ENCODE measurements at regions not wholly inside any gene's neighbourhood (a gene's known extent, or its start where the extent isn't known, plus 50 kb on each side); places are given as distances from the start of the nearest gene placed in this dataset.

DNA sequence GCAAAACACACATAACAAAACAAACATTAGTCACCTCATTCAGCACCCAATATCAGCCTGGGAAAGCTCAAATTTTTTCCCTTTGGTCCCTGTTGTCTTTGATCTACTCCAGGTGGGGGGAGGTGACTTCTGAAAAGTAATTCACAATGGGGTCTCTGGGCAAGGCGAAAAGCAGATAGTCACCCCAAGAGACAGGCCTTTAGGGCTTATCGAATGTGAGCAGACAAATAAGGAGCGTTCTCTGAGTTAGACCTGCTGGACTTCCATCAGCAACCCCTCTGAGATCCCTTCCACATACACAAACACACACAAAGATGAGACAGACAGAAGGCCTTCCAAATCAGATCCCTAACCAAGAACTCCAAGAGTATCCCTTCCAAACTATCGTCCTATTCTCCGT lies 171.0 kb upstream of the SMAD3 start:
- DNase-seq: no peak
- Histone ChIP-seq H3K27ac (no peak overlapping the region), H3K4me1 (no peaks in the 10 kb centered on the region), H3K27me3 (no peaks in the 10 kb centered on the region), H3K4me3 (no peak overlapping the region), H3K36me3 (no peaks in the 10 kb centered on the region), H3K9me3 (no peaks in the 10 kb centered on the region)
- TF ChIP-seq, protein P1, sequence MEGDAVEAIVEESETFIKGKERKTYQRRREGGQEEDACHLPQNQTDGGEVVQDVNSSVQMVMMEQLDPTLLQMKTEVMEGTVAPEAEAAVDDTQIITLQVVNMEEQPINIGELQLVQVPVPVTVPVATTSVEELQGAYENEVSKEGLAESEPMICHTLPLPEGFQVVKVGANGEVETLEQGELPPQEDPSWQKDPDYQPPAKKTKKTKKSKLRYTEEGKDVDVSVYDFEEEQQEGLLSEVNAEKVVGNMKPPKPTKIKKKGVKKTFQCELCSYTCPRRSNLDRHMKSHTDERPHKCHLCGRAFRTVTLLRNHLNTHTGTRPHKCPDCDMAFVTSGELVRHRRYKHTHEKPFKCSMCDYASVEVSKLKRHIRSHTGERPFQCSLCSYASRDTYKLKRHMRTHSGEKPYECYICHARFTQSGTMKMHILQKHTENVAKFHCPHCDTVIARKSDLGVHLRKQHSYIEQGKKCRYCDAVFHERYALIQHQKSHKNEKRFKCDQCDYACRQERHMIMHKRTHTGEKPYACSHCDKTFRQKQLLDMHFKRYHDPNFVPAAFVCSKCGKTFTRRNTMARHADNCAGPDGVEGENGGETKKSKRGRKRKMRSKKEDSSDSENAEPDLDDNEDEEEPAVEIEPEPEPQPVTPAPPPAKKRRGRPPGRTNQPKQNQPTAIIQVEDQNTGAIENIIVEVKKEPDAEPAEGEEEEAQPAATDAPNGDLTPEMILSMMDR (IDR thresholded peaks at IDR 0.05): no peak
- intact Hi-C loops (cut with DNase I): no loop called here
- no peak for ATAC-seq

DNA sequence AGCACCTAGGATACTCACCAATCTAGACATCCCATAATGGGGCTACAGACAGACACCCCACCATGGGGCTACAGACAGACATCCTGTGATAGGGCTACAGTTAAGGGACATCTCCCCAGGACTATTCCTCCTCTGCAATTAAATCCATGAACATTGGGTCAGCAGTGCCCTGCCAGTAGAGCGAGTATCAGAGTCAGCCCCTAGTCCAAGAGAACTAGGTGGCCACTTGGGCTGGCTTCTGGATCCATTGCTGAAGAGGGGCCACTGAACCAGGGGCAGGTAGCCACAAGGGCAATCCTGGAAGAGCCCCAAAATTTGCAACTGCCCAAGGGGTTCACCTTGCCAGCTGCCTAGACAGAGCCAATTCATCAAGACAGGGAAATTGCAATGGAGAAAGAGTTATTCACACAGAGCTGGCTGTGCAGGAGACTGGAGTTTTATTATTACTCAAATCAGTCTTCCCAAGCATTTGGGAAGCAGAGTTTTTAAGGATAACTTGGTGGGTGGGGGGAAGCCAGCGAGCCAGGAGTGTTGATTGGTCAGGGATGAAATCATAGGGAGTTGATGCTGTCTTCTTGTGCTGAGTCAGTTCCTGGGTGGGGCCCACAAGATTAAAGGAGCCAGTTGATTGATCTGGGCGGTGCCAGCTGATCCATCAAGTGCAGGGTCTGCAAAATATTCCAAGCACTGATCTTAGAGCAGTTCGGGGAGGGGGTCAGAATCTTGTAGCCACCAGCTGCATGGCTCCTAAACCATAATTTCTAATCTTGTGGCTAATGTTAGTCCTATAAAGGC lies 170.2 kb upstream of the SMAD3 start:
- H3K27me3 ChIP-seq: no peaks in the 10 kb centered on the region
- TF ChIP-seq, protein P1 (IDR thresholded peaks at IDR 0.05): no peak
- no peaks in the 10 kb centered on the region for H3K9me3 ChIP-seq
- H3K27ac ChIP-seq: no peak overlapping the region
- no peak overlapping the region for H3K4me3 ChIP-seq
- no peak for ATAC-seq
- no peaks in the 10 kb centered on the region for H3K4me1 ChIP-seq
- no peak for DNase-seq
- H3K36me3 ChIP-seq: no peaks in the 10 kb centered on the region
- intact Hi-C loops (cut with DNase I): no loop called here

DNA sequence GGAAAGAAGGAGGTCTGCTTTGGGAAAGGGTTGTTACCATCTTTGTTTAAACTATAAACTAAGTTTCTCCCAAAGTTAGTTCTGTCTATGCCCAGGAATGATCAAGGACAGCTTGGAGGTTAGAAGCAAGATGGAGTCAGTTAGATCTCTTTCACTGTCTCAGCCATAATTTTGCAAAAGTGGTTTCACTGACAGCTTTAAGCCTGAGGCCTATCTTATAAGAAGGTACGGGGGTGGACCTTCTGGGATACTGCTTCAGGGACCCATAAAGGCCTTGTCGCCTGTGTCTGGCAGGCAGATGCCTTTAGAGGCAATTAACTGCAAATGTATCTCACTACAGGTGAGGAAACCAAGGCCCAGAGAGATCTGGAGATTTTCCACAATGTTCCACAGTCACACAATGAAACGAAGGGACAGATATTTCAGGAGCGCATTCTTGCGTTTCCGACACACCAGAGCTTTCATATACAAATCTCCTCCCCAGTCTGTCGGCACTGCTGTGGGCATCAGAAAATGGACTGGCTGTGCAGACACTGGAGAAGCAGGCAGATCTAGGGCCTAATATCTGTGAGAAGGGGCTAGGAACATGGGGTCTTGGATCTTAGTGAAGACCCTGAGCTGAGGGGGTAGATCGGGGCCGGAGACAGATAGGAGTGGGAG lies 169.5 kb upstream of the SMAD3 start:
- DNase-seq (no peak), ATAC-seq (no peak)
- Histone ChIP-seq H3K36me3 (no peaks in the 10 kb centered on the region), H3K4me3 (no peak overlapping the region), H3K4me1 (no peaks in the 10 kb centered on the region), H3K27me3 (no peaks in the 10 kb centered on the region), H3K9me3 (no peaks in the 10 kb centered on the region), H3K27ac (no peak overlapping the region)
- TF ChIP-seq, protein P1 (IDR thresholded peaks at IDR 0.05): no peak
- intact Hi-C loops (cut with DNase I): no loop called here

DNA sequence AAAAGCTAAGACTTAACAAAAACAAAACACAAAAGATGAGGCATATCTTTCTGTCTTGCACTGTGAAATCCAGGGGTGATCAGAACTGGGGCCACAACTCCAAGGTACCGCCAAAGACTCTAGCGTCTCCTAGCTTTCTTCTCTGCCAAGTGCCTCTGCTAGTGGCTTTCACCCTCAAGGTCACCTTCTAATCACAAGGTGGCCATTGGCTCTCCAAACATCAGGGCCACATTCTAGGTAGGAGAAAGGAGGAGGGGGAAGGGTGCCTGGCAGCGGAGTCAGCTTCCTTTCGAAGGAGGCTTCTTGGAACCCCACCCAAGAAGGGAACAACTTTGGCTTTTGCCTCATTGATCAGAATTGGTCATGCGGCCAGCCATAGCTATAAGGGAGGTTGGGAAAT lies 168.8 kb upstream of the SMAD3 start:
- intact Hi-C loops (cut with DNase I): no loop called here
- TF ChIP-seq, protein P1 (IDR thresholded peaks at IDR 0.05): no peak
- Histone ChIP-seq H3K4me1 (peaks cover 2% of the 10 kb centered on the region), H3K9me3 (no peaks in the 10 kb centered on the region), H3K27me3 (no peaks in the 10 kb centered on the region), H3K4me3 (no peak overlapping the region), H3K36me3 (no peaks in the 10 kb centered on the region), H3K27ac (no peak overlapping the region)
- no peak for ATAC-seq
- DNase-seq: no peak

DNA sequence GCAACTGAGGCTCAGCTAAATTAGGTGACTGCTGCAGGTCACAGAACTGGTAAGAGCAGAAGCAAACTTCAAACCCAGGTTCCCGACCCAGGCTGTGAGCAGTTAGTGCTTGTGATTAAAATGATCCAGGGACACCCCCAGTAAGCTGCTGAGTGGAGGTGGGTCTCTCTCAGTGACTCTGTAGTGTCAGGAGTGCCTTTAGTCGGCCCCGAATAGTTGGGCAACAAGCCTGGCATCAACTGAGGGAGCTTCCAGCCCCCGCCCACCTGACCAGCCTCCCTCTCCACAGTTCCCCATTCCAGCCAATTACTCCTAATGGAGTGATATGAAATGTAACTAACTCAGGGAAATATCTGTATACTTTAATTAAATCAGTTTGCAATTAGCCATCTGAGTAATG lies 168.0 kb upstream of the SMAD3 start:
- no peaks in the 10 kb centered on the region for H3K9me3 ChIP-seq
- TF ChIP-seq, protein P1 (IDR thresholded peaks at IDR 0.05): no peak
- DNase-seq (no peak), ATAC-seq (peak; percentile 45)
- H3K36me3 ChIP-seq: no peaks in the 10 kb centered on the region
- intact Hi-C loops (cut with DNase I): no loop called here
- H3K27me3 ChIP-seq: no peaks in the 10 kb centered on the region
- H3K27ac ChIP-seq: no peak overlapping the region
- H3K4me3 ChIP-seq: no peak overlapping the region
- H3K4me1 ChIP-seq: peaks cover 4% of the 10 kb centered on the region
